ENCODE measurements at regions not wholly inside any gene's neighbourhood (a gene's known extent, or its start where the extent isn't known, plus 50 kb on each side); places are given as distances from the start of the nearest gene placed in this dataset.

DNA sequence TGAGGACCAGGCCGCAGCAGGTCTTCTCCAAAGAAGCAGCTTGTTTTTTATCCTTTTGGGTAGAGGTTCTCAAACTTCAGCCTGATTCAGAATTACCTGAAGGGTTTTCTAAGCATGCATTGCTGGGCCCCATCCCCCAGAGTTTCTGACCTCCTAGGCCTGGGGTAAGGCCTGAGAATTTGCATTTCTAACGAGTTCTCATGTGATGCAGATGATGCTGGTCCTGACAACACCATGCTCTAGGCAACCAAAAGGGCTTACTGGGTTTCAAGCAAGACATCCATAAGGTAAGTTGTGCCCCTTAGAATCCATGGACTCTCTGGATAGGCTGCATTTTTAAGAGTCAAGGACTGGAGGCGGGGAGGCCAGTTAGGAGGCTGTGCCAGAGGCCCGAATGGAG is 295.1 kb downstream of the HHIPL2 start:
- Histone ChIP-seq H3K4me2 (ENCODE audit: low read length) (no peak overlapping the region), H3K9ac (ENCODE audit: low read length) (no peak overlapping the region), H3K4me1 (ENCODE audit: low read length) (no peaks in the 10 kb centered on the region), H3K4me3 (ENCODE audit: low read length) (no peak overlapping the region), H3K9me3 (ENCODE audit: insufficient read depth, low read length) (no peaks in the 10 kb centered on the region), H2AFZ (ENCODE audit: low read depth, low read length) (no peak overlapping the region), H3K36me3 (replicated peaks; ENCODE audit: low read depth, low read length) (no peaks in the 10 kb centered on the region), H3K27ac (ENCODE audit: low read length) (no peak overlapping the region), H4K20me1 (ENCODE audit: insufficient read depth, low read length) (no peaks in the 10 kb centered on the region), H3K27me3 (ENCODE audit: low read depth, low read length) (peaks cover 31% of the 10 kb centered on the region), H3K79me2 (ENCODE audit: low read length) (no peaks in the 10 kb centered on the region)
- no peak for TF ChIP-seq EZH2phosphoT487 (IDR thresholded peaks at IDR 0.05; ENCODE audit: low read depth)
- TF ChIP-seq, protein P1, sequence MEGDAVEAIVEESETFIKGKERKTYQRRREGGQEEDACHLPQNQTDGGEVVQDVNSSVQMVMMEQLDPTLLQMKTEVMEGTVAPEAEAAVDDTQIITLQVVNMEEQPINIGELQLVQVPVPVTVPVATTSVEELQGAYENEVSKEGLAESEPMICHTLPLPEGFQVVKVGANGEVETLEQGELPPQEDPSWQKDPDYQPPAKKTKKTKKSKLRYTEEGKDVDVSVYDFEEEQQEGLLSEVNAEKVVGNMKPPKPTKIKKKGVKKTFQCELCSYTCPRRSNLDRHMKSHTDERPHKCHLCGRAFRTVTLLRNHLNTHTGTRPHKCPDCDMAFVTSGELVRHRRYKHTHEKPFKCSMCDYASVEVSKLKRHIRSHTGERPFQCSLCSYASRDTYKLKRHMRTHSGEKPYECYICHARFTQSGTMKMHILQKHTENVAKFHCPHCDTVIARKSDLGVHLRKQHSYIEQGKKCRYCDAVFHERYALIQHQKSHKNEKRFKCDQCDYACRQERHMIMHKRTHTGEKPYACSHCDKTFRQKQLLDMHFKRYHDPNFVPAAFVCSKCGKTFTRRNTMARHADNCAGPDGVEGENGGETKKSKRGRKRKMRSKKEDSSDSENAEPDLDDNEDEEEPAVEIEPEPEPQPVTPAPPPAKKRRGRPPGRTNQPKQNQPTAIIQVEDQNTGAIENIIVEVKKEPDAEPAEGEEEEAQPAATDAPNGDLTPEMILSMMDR (IDR thresholded peaks at IDR 0.05; ENCODE audit: low read depth, low read length) = no peak

DNA sequence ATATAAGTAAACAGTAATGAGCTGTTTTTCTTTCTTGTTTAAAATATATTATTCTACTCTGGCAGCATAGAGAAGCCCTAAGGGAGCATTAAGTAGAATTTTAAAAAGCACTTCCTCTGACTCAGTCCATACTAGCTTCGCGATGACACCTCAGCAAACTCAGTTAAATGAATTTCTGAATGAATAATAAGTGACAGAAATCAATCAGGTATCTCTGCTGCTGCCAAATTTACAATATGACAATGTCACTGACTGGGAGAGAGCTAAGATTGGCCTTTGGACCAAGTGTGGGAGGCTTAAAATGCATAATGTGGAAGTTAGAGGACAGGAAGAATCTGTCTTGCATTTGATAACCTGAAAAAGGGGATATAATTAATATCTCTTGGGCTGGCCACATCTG is 296.1 kb downstream of the HHIPL2 start:
- Histone ChIP-seq H3K4me2 (ENCODE audit: low read length) (no peak overlapping the region), H3K4me1 (ENCODE audit: low read length) (no peaks in the 10 kb centered on the region), H3K4me3 (ENCODE audit: low read length) (no peak overlapping the region), H3K27ac (ENCODE audit: low read length) (no peak overlapping the region), H2AFZ (ENCODE audit: low read depth, low read length) (no peak overlapping the region), H3K9me3 (ENCODE audit: insufficient read depth, low read length) (no peaks in the 10 kb centered on the region), H4K20me1 (ENCODE audit: insufficient read depth, low read length) (no peaks in the 10 kb centered on the region), H3K79me2 (ENCODE audit: low read length) (no peaks in the 10 kb centered on the region), H3K9ac (ENCODE audit: low read length) (no peak overlapping the region), H3K36me3 (replicated peaks; ENCODE audit: low read depth, low read length) (no peaks in the 10 kb centered on the region), H3K27me3 (ENCODE audit: low read depth, low read length) (peaks cover 24% of the 10 kb centered on the region)
- TF ChIP-seq, protein P1 (IDR thresholded peaks at IDR 0.05; ENCODE audit: low read depth, low read length) = no peak
- no peak for TF ChIP-seq EZH2phosphoT487 (IDR thresholded peaks at IDR 0.05; ENCODE audit: low read depth)

DNA sequence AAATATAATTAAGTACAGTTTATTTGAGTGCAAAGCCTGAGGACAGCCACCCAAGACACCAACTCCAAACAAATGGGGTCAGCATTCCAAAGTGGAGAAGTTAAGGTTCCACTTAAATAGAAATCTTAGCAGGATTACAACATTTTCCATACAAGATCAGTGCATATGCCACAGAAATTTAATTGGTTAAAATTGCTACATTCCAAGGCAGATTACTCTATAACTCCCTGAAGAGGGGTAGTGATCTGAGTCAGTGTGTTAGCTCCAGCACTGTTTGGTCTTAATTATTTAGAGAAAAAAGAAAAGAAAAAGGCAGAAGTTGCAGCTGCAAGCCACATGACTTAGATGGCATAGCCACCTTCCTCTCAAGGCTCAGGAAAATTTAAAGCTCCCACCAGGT is 297.5 kb downstream of the HHIPL2 start:
- Histone ChIP-seq H3K36me3 (replicated peaks; ENCODE audit: low read depth, low read length) (no peaks in the 10 kb centered on the region), H2AFZ (ENCODE audit: low read depth, low read length) (no peak overlapping the region), H3K4me1 (ENCODE audit: low read length) (no peaks in the 10 kb centered on the region), H4K20me1 (ENCODE audit: insufficient read depth, low read length) (no peaks in the 10 kb centered on the region), H3K79me2 (ENCODE audit: low read length) (no peaks in the 10 kb centered on the region), H3K27ac (ENCODE audit: low read length) (no peak overlapping the region), H3K4me2 (ENCODE audit: low read length) (no peak overlapping the region), H3K9me3 (ENCODE audit: insufficient read depth, low read length) (no peaks in the 10 kb centered on the region), H3K9ac (ENCODE audit: low read length) (no peak overlapping the region), H3K4me3 (ENCODE audit: low read length) (no peak overlapping the region), H3K27me3 (ENCODE audit: low read depth, low read length) (peaks cover 17% of the 10 kb centered on the region; the same call in 1 of the 2 replicates)
- TF ChIP-seq, protein P1 (IDR thresholded peaks at IDR 0.05; ENCODE audit: low read depth, low read length) = no peak
- TF ChIP-seq EZH2phosphoT487 (IDR thresholded peaks at IDR 0.05; ENCODE audit: low read depth) = no peak

DNA sequence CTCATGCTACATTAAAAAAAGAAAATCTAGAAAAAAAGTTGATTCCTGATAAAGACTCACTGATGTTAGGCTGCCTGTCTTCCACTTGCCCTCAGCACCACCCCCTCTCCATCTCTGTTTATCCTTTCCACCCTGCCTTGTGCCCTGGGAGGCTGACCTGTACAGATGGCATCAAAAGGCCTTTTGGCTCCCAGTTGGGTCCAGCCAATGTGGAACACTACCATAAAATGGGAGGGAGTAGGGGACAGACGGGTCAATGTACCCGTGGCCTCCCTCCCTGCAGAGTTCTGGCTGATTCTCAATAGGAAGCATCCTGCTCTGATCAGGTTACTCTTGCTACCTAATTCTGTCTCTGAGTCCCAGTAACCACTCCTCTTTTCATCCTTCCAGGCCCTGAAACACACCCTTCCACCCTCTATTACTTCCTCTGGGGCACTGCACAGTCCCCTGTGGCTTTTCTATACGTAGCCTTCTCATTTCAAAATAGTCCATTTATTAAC is 300.0 kb downstream of the HHIPL2 start:
- H3K4me3 ChIP-seq (ENCODE audit: low read length) = no peak overlapping the region
- no peaks in the 10 kb centered on the region for H3K36me3 ChIP-seq (replicated peaks; ENCODE audit: low read depth, low read length)
- H4K20me1 ChIP-seq (ENCODE audit: insufficient read depth, low read length) = no peaks in the 10 kb centered on the region
- H2AFZ ChIP-seq (ENCODE audit: low read depth, low read length) = no peak overlapping the region
- no peak overlapping the region for H3K27ac ChIP-seq (ENCODE audit: low read length)
- no peak for TF ChIP-seq EZH2phosphoT487 (IDR thresholded peaks at IDR 0.05; ENCODE audit: low read depth)
- TF ChIP-seq, protein P1 (IDR thresholded peaks at IDR 0.05; ENCODE audit: low read depth, low read length) = no peak
- H3K27me3 ChIP-seq (ENCODE audit: low read depth, low read length) = peaks cover 8% of the 10 kb centered on the region; the same call in 1 of the 2 replicates
- no peaks in the 10 kb centered on the region for H3K79me2 ChIP-seq (ENCODE audit: low read length)
- H3K4me1 ChIP-seq (ENCODE audit: low read length) = no peaks in the 10 kb centered on the region
- no peak overlapping the region for H3K9ac ChIP-seq (ENCODE audit: low read length)
- no peaks in the 10 kb centered on the region for H3K9me3 ChIP-seq (ENCODE audit: insufficient read depth, low read length)
- H3K4me2 ChIP-seq (ENCODE audit: low read length) = no peak overlapping the region
